HL-60/S4 treated with retinoic acid at 250 ng/mL for 4 days and 3 days (cell line): ENCODE measurements at regions not wholly inside any gene's neighbourhood (a gene's known extent, or its start where the extent isn't known, plus 50 kb on each side); places are given as distances from the start of the nearest gene placed in this dataset.

Source experiments
- in situ Hi-C: fragments of 300-500 bp; cut with MboI; formaldehyde crosslinking; loops from 2 replicates; pipeline ENCODE4 v1.7.0; 2022; ENCODE audit warnings: low sequenced_read_pairs

DNA sequence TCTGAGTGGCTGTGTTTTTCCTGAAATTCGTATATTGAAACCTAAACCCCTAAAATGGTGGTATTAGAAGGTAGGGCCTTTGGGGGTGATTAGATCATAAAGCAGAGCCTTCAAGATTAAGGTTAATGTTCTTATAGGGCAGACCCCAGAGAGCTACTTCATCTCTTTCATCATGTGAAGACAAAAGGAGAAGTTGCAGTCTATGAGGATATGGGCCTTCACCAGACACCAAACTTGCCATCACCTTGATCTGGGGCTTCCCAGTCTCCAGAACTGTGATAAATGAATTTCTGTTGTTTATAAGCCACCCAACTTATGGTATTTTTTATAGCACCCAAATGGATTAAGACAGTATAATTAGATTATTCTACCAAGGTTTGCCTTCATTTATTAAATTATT, 275.0 kb upstream of the ATP2B1 start:
- in situ Hi-C loops, result no loop called here

DNA sequence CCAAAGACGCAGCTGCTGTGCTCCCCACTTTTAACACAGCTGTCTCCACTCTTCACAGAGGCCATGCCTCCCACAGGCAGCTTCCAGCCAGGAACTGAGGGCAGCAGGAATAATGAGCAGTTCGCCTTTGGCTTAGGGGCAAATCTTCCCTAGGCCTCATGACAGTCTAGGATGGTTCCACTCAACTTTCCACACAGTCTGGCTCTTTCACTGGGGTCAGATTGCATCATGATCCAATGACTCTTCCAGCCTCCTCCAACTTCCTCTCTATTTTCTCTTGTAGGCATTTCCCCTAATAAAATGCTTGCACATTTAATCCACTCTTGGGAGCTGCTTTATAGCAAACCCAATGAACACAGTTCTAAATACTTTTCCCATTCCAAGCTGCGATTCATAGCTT, 271.6 kb upstream of the ATP2B1 start:
- in situ Hi-C loops, result no loop called here

DNA sequence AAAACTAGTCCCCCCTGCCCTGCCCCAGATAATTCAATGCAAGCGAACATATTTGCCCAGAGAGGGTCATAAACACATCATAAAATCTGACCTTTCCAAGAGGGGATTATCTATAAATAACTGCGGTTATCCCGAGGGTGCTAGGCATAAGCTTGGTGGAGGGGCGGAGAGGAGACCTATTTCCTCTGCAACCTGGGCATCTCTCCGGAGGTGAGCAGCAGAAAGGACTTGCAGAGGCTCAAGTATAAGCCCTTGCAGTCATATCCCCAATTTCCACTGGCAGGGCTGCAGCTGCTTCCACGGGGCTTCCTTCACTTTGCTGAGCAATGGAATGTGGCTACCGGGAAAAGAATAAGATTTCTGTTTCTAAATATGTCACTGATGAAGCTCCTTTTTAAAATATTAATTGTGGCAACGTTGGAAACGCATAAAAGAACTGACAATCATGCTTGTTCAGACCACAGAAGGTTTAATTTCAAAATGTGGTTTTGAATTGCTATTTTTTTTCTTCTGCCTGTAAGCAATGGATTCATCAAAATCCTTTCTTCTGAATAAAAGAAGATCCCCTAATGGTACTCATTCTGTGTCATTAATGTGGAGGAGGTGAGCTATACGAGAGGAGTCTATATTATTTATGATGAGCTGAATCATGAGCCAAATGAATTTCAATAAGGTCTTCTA, 268.9 kb upstream of the ATP2B1 start:
- in situ Hi-C loops, result no loop called here

DNA sequence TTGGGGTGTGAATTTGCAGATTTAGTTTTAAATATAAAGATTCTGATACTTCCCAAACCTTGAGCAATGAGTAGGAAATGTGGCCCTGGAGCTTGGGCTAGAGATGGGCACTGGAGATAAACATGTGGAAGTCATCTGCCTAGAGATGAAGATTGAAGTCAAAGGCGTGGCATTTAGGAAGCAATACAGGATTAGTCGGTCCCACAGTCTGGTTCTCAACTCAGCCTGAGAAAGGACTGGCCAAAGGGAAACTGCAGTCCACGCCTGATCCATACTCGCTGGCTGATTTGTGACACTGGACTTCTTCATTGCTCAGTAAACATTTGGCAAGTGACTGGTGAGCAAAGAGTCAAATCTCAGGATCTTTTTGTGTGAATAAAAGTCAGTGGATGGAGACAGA, 268.2 kb upstream of the ATP2B1 start:
- in situ Hi-C loops, result no loop called here

DNA sequence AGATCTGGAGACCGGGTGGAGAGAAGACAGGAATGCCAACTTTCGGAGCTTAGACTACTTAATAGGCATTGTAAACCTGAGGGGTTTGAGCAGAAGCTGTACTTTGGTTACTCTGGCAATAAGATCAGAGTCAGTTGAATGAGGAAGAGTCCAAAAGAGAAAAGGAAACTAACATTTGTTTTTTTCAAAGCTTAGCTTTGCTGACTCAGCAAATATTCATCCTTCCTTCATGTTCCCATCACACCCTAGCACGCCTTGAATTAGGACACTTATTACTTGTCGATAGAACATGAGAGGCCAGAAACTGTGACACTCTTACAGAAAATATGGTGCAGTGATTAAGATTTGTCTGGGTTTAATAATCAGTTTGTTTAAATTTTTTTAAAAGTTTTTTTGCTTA, 266.9 kb upstream of the ATP2B1 start:
- in situ Hi-C loops, result no loop called here

DNA sequence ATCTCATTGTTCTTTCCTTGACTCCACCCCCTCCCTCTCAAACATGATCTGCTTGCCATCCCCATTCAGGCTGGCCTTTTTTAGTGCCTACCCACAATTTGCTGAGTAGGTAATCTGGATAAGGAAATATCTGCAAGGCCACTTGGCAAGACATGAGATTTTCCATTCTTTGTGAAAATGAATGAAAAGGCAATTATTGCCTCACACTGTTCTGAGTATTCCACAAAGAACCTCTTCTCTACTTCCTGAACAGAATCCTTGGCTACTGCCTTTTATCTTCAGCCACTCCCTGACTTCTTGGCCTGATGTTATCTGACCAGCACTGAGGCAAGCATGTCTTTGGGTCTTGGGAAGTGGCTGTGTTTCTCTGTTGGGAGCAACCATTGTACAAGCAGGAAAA, 263.2 kb upstream of the ATP2B1 start:
- in situ Hi-C loops, result no loop called here

DNA sequence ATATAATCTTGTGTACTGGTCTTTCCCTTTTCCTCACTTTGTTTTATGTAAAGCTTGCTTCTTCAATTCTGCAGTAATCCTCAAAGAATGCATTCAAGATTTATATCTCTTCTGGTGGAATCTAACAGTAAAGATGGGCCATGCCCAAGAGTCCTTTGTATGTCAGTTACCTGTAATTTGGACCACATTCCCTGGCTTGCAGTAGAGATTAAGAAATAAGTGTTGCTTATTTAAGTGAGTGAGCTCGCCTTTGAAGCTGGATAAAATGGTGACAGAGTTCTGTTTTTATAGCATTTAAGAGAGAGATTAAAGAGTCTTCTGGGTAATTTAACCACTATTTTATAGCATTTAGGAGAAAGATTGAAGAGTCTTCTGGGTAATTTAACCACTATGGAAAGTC, 262.1 kb upstream of the ATP2B1 start:
- in situ Hi-C loops, result no loop called here

DNA sequence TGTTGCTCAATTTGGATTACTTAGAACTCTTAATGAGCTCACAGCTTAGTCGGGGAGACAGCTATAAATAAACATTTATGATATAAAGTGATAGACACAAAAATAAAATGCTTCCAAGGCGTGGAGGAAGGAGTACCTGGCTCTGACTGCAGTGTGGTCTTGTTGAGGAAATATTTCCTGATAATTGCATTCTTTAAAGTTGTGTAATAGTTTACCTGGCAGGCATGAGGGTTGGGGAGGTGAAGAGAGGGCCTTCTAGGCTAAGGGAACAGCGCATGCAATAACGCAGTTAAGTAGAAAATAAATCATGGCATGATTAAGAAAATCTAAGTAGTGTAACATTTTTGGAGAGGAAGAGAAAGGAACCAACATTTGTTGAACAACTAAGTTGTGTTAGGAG, 260.5 kb upstream of the ATP2B1 start:
- in situ Hi-C loops, result no loop called here

DNA sequence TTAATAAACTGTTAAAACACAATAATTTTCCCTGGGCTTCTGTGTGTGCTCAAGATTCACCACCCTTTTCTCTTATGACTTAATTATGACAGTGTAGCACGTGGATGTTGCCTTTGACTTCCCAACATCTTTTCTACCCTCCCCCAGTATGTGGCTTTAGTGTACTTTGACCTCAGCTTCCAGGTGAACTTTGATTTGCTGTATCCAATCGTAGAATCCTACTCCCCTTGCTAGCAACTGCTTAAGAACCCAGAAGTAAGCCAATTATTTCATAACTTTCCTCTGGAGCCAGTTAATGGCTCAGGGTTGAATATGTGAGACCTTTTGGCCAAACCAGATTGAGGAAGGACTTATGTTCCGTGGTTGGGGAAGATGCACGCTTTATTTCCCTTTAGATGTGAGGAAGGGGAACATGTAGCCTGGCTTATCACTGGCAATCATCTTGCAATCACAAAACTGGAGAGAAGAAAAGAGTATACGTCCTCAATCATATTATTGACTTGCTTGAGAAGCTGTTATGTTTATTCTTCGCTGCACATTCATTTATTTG, 259.6 kb upstream of the ATP2B1 start:
- in situ Hi-C loops, result no loop called here

DNA sequence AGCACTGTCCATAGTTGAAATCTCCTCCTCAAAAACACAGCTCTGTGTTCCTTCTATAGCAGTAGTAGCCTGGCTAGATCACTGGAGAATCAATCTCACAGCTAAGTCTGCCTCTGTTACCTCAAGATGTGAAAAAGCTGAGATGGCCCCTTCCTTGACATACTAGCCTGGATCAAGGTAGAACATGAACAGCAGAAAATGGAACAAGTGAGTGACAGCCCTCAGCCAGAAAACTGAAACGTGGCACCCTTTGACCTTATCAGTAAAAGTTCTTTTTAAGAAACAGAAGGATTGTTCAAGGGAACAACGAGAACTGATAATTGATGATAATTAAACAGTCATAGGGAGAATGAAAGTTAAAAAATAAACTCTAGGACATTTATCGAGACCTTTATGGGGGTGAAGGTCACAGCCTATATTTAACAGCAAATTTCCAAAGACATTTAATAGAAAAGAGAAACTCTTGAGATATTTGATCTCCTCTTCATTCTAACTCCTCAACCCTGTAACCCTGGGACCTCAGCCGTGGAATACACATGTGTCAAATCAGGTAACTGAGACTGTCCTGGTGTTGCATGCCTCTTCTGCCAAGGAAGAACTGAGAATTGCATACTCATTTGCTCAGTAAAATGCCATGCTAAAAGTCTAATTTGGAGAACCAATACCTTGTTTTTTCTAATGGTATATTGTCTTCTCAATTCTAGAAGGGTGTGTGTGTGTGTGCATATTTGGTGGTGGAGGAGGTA, 258.0 kb upstream of the ATP2B1 start:
- in situ Hi-C loops, result no loop called here

DNA sequence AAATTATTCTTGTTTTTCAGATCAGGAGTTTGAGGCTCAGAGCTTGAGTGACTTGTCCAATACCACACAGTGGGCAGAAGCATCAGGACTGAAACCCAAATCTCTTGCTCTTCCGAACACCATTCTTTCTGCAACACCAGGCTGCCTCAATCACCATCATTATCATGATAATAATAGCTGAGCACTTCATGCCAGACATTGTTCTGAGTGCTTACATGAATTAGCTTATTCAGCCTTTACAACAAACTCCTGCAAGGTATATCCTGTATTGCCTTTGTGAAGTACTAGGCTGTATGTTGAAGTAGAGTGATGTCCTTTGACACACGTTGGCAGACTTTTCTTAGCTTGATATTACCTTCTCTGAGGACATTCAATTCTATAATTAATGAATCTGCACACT, 257.4 kb upstream of the ATP2B1 start:
- in situ Hi-C loops, result no loop called here

DNA sequence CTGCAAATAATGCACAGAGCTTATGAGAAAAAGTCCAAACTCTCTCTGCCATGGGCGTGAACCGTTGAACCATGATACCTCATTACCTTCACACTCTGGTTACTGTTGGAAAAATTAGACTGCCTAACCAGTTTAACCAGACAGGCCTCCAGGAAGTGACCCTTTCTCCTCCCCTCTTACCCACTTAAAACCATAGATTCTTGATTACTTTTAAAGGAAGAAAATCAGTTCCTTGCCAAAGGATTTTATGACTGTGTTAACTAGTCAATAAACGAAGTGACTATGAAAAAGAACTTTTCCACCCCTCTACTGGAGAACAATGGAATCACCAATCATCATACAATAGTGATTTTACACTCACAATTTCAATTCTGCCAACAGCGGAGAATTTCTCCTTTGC, 254.0 kb upstream of the ATP2B1 start:
- in situ Hi-C loops, result no loop called here

DNA sequence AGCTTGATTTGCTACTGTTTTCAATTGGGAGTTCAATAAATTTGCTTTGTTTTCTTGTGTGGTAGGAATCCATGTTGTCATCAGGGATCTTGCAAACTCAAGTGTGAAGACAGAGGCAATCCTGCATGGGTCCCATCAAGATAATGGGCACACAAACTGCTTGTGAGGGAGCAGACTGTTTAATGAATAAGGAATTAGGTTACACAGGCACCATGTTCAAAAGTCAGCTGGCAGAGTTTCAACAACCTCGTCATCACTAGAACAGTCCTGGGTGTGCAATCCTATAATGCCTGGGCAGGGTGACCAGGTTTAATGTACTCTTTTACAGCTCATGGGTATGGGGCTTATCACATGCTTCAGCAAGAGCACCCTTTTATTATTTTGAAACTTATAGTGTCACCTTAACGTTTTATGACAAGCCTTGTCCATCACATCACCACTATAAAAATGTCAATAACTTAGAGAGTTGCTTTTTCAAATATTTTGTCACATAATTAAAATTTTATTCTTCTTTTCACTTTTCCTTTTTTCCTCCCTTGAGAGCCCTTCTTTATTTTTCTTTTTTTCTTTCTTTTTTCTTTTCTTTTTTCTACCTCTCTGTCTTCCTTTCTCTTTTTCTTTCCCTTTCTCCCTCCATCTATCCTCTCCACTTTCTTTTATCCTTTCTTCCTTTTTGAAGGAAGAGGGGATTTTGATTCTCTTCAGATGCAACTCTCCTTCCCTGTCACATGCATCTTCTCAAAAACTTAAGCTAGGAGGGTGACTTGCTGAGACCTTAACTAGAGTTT, 252.2 kb upstream of the ATP2B1 start:
- in situ Hi-C loops, result no loop called here

DNA sequence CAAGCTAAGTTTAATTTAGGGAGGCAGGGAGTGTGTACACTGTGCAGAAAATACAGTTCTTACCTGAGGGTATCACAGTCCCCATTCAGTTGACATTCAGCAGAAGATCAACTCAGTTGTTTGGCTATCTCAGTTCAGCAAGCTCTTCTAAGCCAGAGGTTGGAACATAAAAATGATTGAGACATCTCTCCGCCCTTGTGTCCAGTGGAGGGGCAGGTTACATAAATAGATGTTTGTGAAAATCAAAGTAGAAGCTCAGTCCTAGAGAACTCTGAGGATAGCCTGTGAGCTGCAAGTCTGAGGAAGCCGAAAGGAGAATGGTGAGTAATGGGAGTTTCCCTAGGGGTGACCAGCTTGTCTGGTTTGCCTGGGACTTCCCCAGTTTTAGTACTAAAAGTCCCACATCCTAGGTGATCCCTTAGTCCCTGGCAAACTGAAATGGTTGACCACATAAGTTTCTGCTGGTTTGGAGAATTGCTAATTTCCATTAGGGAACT, 251.4 kb upstream of the ATP2B1 start:
- in situ Hi-C loops, result no loop called here

DNA sequence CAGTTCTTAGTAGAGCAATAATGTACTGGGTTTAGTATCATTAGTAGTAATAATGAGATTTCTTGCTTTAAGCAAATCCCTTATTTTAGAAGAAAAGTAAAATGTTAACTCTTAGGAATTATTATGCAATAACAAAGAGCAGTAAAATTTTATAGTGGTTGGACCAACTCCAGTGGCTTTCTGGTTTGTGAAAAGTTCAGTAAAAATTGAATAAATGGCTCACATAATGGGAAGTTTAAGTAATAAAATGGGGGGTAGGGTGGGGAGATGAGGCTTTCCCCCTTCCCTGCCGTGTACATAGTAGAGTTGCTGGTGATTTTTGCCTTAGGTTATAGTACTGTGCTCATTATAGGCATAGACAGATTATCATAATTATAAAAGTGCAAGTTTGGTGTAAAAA, 250.5 kb upstream of the ATP2B1 start:
- in situ Hi-C loops, result no loop called here

DNA sequence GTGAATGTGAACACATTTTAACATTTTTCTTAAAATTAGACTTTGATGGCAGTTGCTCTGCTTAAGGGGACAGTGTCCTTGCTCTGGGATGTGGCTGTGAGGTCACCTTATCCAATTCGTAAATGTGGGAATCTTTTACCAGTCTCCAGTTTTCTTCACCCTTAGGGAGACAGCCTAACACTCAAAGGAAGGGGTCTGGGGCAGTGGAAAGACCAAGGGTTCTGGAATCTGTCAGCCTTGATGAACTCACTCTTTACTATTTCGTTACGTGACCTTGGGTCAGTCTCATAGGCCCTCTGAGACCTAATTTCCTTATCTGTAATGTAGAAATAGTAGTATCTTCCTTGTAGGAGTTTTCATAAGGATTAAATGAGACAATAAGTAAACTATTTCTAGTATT, 245.6 kb upstream of the ATP2B1 start:
- in situ Hi-C loops, result no loop called here

DNA sequence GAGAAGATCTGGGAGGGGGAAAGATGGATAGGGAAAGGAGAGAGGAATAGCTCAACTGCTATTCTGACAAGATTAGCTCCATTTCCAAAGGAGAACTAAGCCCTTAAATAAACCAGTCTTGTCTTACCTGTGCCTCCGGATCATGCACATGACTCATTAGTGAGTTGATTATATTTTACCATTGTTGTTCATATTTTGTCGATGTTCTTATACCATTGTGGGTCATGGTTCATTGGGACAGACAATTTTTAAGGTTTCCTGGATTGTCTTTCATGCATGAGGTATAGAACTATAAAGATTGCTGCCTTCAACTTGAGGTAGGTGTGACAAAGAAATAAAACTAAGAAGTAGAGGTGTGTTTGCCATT, 243.0 kb upstream of the ATP2B1 start:
- in situ Hi-C loops, result no loop called here

DNA sequence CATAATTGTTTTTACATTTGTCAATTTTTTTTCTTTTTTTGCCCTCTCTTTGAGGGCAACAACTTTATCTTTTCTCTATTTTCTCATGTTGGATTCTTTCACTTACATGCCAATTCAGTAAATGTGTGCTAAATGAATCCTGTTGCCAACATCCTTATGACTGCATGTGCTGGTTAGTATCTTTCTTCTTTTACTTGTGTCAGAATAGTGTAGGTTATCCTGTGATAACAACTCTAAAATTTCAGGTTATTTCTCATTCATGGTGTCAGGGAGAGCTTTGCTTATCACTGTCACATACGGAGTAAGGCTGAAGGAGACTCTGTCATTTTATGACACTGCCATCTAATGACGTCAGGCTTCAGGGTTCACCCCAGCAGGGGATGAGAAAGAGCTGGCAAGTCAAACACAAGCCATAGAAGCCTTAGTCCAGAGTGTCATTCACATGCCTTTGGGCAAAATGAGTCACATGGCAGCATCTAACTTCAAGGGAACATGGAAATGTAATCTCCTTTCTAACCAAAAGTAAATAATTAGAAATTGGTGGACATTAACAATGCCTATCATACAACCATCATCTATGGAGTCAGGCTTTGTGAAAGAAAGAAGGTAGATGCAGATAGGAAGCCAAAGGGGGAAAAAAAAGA, 242.5 kb upstream of the ATP2B1 start:
- in situ Hi-C loops, result no loop called here

DNA sequence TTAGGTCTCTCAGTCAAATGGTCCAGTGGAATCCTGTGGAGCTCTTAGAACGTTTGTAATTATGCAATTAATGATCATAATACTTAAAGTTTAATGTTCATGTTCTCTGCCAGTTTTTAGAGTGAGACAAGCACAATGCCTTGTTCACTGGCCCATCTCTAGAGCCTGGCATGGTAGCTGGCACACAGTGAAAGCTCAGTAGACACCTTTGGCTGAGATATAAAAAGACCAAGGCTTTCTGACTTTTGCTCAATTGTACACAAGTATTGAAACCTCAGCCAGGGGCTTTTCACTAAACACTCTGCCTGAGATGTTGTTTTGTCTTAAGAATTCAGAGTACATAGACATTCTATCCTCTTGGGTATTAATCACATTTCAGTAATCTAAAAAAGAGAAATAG, 241.8 kb upstream of the ATP2B1 start:
- in situ Hi-C loops, result no loop called here

DNA sequence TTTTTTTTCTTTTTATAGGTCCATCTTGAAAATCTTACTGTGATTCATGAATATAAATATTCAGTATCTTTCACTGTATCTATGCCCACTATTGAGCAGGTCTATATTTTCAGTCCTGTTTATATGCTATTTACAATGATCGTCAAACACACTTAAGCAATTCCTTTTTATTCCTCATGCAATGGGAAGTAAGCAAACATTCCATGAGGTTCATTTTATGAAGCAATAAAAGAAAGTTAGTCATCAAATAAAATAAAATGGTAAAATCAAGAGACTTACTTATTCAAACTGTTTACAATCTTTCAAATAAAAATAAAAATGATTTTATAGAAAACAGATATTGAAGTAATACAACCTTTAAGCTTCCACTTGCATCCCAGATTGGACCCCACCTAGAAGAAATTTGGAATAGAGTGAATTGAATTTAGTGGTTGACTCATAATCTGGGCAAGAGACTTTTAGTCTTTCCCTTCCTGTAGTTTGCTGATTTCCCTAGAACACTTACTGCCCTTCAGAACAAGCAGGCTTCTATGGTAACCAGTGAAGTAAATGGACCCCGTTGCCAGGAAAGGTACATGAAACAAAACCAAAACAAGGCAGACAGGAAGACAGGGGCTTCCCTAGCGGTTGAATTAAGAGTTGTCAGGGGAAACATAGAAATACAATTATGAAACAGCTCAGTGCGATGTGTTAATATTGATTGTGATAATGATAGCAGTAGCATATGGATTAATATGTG, 241.0 kb upstream of the ATP2B1 start:
- in situ Hi-C loops, result no loop called here
